Activated T-cell treated with anti-CD3 and anti-CD28 coated beads, Interleukin-2, amount 50 U/mL, for 72 hours (primary cell): ENCODE measurements at regions not wholly inside any gene's neighbourhood (a gene's known extent, or its start where the extent isn't known, plus 50 kb on each side); places are given as distances from the start of the nearest gene placed in this dataset.

Experiments used
- ATAC-seq, 2 donors: fragments of 150-1000 bp; cut with Tn5 transposase; replicated peaks in 1 of 2; 2 replicates each; pipeline ENCODE4 v1.10.0; 2021; ENCODE audit warnings: moderate library complexity in 2 of 2, mild to moderate bottlenecking in 1 of 2
- DNase-seq, 2 donors: peaks; one replicate each; pipeline ENCODE4 v3.0.0; 2021 to 2022; ENCODE audit warnings: mixed read lengths in 1 of 2
- H3K27ac Mint-ChIP-seq: one replicate; pipeline ENCODE4 v1.8.0; 2022; ENCODE audit warnings: mild to moderate bottlenecking, moderate library complexity, mixed read lengths
- H3K27me3 Mint-ChIP-seq: one replicate; pipeline ENCODE4 v1.8.0; 2022; ENCODE audit warnings: low read depth, mixed read lengths
- H3K36me3 Mint-ChIP-seq, 2 donors: one replicate each; pipeline ENCODE4 v1.8.0; 2022; ENCODE audit warnings: mixed read lengths in 2 of 2, mild to moderate bottlenecking in 1 of 2; ENCODE audit not compliant: insufficient read depth in 2 of 2
- H3K4me1 Mint-ChIP-seq: one replicate; pipeline ENCODE4 v1.8.0; 2022; ENCODE audit warnings: low read depth, mixed read lengths
- H3K4me3 Mint-ChIP-seq, 2 donors: one replicate each; pipeline ENCODE4 v1.8.0; 2022; ENCODE audit warnings: mild to moderate bottlenecking in 2 of 2, mixed read lengths in 2 of 2, moderate library complexity in 2 of 2
- H3K9me3 Mint-ChIP-seq, 2 donors: one replicate each; pipeline ENCODE4 v1.8.0; 2022; ENCODE audit warnings: mixed read lengths in 2 of 2

- Mint-ChIP-seq H3K4me3 (no peak overlapping the region), H3K36me3 (no peaks in the 10 kb centered on the region), H3K27ac (no peak overlapping the region), H3K27me3 (no peaks in the 10 kb centered on the region), H3K4me1 (no peaks in the 10 kb centered on the region), H3K9me3 (no peaks in the 10 kb centered on the region)
- DNase-seq (no peak), ATAC-seq (no peak)
Observed at GRCh38 chr15:81483496-81483895, 109.5 kb upstream of the TMC3 start.

GRCh38 chr15:81481346-81481745, 107.3 kb upstream of the TMC3 start:
- Mint-ChIP-seq H3K36me3 (no peaks in the 10 kb centered on the region), H3K27me3 (no peaks in the 10 kb centered on the region), H3K9me3 (no peaks in the 10 kb centered on the region), H3K4me3 (no peak overlapping the region), H3K27ac (no peak overlapping the region), H3K4me1 (no peaks in the 10 kb centered on the region)
- ATAC-seq (no peak), DNase-seq (no peak)

GRCh38 chr15:81480645-81481053, 106.6 kb upstream of the TMC3 start:
- Mint-ChIP-seq H3K4me1 (no peaks in the 10 kb centered on the region), H3K27ac (no peak overlapping the region), H3K36me3 (no peaks in the 10 kb centered on the region), H3K9me3 (no peaks in the 10 kb centered on the region), H3K27me3 (no peaks in the 10 kb centered on the region), H3K4me3 (no peak overlapping the region)
- no peak for ATAC-seq
- DNase-seq: peak in 1 of 2 donors; percentile 48

- Mint-ChIP-seq H3K36me3 (no peaks in the 10 kb centered on the region), H3K9me3 (no peaks in the 10 kb centered on the region), H3K27ac (no peak overlapping the region), H3K4me3 (no peak overlapping the region), H3K4me1 (no peaks in the 10 kb centered on the region), H3K27me3 (peaks cover 8% of the 10 kb centered on the region)
- ATAC-seq (no peak), DNase-seq (no peak)
Observed at GRCh38 chr15:81478354-81478753, 104.3 kb upstream of the TMC3 start.

GRCh38 chr15:81475926-81476325, 101.9 kb upstream of the TMC3 start:
- Mint-ChIP-seq H3K27ac (no peak overlapping the region), H3K9me3 (no peaks in the 10 kb centered on the region), H3K4me3 (no peak overlapping the region), H3K4me1 (no peaks in the 10 kb centered on the region), H3K36me3 (no peaks in the 10 kb centered on the region), H3K27me3 (peaks cover 12% of the 10 kb centered on the region)
- ATAC-seq (no peak), DNase-seq (no peak)

GRCh38 chr15:81475471-81475870, 101.5 kb upstream of the TMC3 start:
- ATAC-seq (no peak), DNase-seq (no peak)
- Mint-ChIP-seq H3K36me3 (no peaks in the 10 kb centered on the region), H3K4me1 (no peaks in the 10 kb centered on the region), H3K27me3 (peaks cover 12% of the 10 kb centered on the region), H3K27ac (no peak overlapping the region), H3K9me3 (no peaks in the 10 kb centered on the region), H3K4me3 (no peak overlapping the region)

- no peak overlapping the region for H3K27ac Mint-ChIP-seq
- peaks cover 12% of the 10 kb centered on the region for H3K27me3 Mint-ChIP-seq
- H3K4me1 Mint-ChIP-seq: no peaks in the 10 kb centered on the region
- DNase-seq (no peak), ATAC-seq (no peak)
- H3K4me3 Mint-ChIP-seq: no peak overlapping the region
- no peaks in the 10 kb centered on the region for H3K36me3 Mint-ChIP-seq
- H3K9me3 Mint-ChIP-seq: no peaks in the 10 kb centered on the region
Observed at GRCh38 chr15:81473946-81474345, 99.9 kb upstream of the TMC3 start.

GRCh38 chr15:81473177-81473576, 99.2 kb upstream of the TMC3 start:
- DNase-seq (no peak), ATAC-seq (no peak)
- H3K36me3 Mint-ChIP-seq: no peaks in the 10 kb centered on the region
- H3K27me3 Mint-ChIP-seq: peaks cover 12% of the 10 kb centered on the region
- H3K4me1 Mint-ChIP-seq: no peaks in the 10 kb centered on the region
- H3K4me3 Mint-ChIP-seq: no peak overlapping the region
- H3K9me3 Mint-ChIP-seq: no peaks in the 10 kb centered on the region
- H3K27ac Mint-ChIP-seq: no peak overlapping the region

- Mint-ChIP-seq H3K4me3 (no peak overlapping the region), H3K27ac (no peak overlapping the region), H3K36me3 (peaks cover 0 to 4% of the 10 kb centered on the region in 2 donors), H3K27me3 (peaks cover 12% of the 10 kb centered on the region), H3K4me1 (no peaks in the 10 kb centered on the region), H3K9me3 (peaks cover 0 to 4% of the 10 kb centered on the region in 2 donors)
- no peak for ATAC-seq
- DNase-seq: no peak
Observed at GRCh38 chr15:81471151-81471550, 97.1 kb upstream of the TMC3 start.

- no peak for DNase-seq
- peaks cover 0 to 12% of the 10 kb centered on the region in 2 donors for H3K9me3 Mint-ChIP-seq
Observed at GRCh38 chr15:81469154-81469553, 95.1 kb upstream of the TMC3 start.

GRCh38 chr15:81466741-81467140, 92.7 kb upstream of the TMC3 start:
- no peak overlapping the region for H3K27ac Mint-ChIP-seq
- ATAC-seq (no peak), DNase-seq (no peak)
- H3K36me3 Mint-ChIP-seq: peaks cover 1 to 16% of the 10 kb centered on the region in 2 donors
- H3K4me1 Mint-ChIP-seq: no peaks in the 10 kb centered on the region
- peaks cover 0 to 22% of the 10 kb centered on the region in 2 donors for H3K9me3 Mint-ChIP-seq
- H3K27me3 Mint-ChIP-seq: no peaks in the 10 kb centered on the region
- H3K4me3 Mint-ChIP-seq: no peak overlapping the region

More at GRCh38 chr15:81469154-81469553, 95.1 kb upstream of the TMC3 start:
- Mint-ChIP-seq H3K4me1 (no peaks in the 10 kb centered on the region), H3K4me3 (no peak overlapping the region), H3K27ac (no peak overlapping the region), H3K36me3 (peaks cover 0 to 10% of the 10 kb centered on the region in 2 donors), H3K27me3 (peaks cover 12% of the 10 kb centered on the region)
- ATAC-seq: no peak

GRCh38 chr15:81454024-81454423, 80.0 kb upstream of the TMC3 start:
- no peak overlapping the region for H3K27ac Mint-ChIP-seq
- no peak for ATAC-seq
- no peaks in the 10 kb centered on the region for H3K27me3 Mint-ChIP-seq
- no peak overlapping the region for H3K4me3 Mint-ChIP-seq
- peaks cover 0 to 1% of the 10 kb centered on the region in 2 donors for H3K36me3 Mint-ChIP-seq
- H3K4me1 Mint-ChIP-seq: peaks cover 8% of the 10 kb centered on the region
- DNase-seq: no peak
- H3K9me3 Mint-ChIP-seq: peaks cover 2 to 4% of the 10 kb centered on the region in 2 donors

- Mint-ChIP-seq H3K4me1 (no peaks in the 10 kb centered on the region), H3K9me3 (peaks cover 0 to 3% of the 10 kb centered on the region in 2 donors), H3K27ac (no peak overlapping the region), H3K4me3 (no peak overlapping the region), H3K27me3 (peaks cover 6% of the 10 kb centered on the region), H3K36me3 (peaks cover 0 to 3% of the 10 kb centered on the region in 2 donors)
- DNase-seq (no peak), ATAC-seq (no peak)
Observed at GRCh38 chr15:81450721-81451120, 76.7 kb upstream of the TMC3 start.

GRCh38 chr15:81449836-81450474, 75.9 kb upstream of the TMC3 start:
- DNase-seq (no peak), ATAC-seq (no peak)
- Mint-ChIP-seq H3K9me3 (peaks cover 2 to 3% of the 10 kb centered on the region in 2 donors), H3K27me3 (peaks cover 6% of the 10 kb centered on the region), H3K4me1 (no peaks in the 10 kb centered on the region), H3K27ac (no peak overlapping the region), H3K4me3 (no peak overlapping the region), H3K36me3 (peaks cover 0 to 3% of the 10 kb centered on the region in 2 donors)
